GM21576 (cell line): ENCODE measurements at regions not wholly inside any gene's neighbourhood (a gene's known extent, or its start where the extent isn't known, plus 50 kb on each side); places are given as distances from the start of the nearest gene placed in this dataset.
"Not testable (repeated sequence)": the region's sequence is repeated elsewhere in the genome, so short reads cannot be mapped to it uniquely, and the experiment has no call there.

Experiments
- ATAC-seq: cut with Tn5 transposase; IDR thresholded peaks from one replicate; pipeline ENCODE4 v1.9.1; 2021; ENCODE audit warnings: mild to moderate bottlenecking, moderate library complexity; ENCODE audit not compliant: unreplicated experiment

DNA sequence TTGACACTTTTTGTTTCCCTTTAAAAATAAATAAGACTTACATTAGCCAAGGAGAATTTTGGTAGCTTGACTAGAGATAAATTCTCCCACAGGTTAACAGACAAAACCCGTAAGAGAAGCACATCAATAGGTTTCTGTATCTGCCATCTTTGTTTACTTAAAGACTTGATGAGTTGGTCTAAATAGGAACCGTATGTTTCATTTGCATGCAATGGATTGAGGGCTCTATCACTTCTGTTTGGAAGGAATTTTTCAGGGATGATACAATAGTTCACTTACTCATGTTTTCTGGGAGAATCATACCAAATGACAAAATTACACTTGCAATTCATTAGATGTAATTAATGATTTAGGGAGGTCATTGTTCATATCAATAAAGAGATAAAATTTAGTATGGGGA lies 631.5 kb upstream of the NR2F2 start:
- no peak for ATAC-seq

DNA sequence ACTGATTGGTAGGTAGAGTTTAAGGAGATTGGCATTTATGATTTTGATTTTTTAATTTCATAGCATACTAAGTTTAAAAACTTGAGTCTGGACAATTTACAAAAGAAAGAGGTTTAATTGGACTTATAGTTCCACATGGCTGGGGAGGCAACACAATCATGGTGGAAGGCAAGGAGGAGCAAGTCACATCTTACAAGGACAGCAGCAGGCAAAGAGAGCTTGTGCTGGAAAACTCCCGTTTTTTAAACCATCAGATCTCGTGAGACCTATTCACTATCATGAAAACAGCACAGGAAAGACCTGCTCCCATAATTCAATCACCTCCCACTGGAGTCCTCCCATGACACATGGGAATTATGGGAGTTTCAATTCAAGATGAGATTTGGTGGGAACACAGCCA lies 630.9 kb upstream of the NR2F2 start:
- ATAC-seq, result no peak

DNA sequence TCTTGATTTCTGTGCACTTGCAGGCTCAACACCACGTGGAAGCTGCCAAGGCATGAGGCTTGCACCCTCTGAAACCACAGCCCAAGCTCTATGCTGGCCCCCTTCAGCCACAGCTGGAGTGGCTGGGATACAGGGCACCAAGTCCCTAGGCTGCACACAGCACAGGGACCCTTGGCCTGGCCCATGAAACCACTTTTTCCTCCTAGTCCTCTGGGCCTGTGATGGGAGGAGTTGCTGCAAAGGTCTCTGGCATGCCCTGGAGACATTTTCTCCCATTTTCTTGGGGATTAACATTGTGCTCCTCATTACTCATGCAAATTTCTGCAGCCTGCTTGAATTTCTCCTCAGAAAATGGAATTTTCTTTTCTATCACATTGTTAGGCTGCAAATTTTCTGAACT lies 629.8 kb upstream of the NR2F2 start:
- not testable (repeated sequence) for ATAC-seq

DNA sequence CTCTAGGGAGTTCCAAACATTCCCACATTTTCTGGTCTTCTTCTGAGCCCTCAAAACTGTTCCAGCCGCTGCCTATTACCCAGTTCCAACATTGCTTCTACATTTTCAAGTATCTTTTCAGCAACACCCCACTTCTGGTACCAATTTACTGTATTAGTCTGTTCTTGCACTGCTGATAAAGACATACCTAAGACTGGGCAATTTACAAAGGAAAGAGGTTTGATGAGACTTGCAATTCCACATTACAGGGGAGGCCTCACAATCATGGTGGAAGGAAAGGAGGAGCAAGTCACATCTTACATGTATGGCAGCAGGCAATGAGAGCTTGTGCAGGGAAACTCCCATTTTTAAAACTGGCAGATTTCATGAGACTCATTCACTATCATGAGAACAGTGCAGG lies 629.1 kb upstream of the NR2F2 start:
- ATAC-seq, result no peak

DNA sequence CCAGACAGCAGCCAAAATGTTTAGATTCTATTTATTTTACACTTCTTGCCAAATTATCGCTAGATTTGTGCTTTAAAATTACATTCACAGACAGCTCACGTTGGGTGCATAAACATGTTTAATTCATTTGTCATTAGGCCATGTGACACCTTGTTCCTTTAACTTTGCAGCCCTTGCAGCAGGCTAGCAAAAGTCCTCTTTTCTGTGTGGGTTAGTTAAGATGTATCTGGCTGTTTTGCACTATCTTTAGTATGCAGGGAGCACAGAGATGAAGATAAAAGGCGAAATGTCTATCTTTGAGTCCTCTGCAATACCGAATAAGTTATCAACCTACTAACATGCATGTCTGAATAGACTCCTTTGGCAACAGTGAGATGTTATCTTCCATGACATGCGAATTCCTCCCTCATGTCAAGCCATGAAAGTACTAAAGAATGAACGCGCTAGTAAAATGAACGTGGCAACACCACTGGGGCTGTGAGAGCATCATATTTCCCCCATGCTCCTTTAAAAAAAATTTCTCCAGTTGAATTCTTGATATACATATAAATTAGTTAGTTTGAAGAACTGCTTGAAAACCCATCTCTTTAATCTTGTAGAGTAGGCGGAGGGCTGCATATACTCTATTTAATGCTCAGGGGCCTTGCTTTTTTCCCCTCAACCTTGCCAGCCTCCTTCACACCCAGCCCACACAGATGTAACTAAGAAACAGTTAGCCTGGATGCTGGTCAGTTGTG lies 620.4 kb upstream of the NR2F2 start:
- no peak for ATAC-seq

DNA sequence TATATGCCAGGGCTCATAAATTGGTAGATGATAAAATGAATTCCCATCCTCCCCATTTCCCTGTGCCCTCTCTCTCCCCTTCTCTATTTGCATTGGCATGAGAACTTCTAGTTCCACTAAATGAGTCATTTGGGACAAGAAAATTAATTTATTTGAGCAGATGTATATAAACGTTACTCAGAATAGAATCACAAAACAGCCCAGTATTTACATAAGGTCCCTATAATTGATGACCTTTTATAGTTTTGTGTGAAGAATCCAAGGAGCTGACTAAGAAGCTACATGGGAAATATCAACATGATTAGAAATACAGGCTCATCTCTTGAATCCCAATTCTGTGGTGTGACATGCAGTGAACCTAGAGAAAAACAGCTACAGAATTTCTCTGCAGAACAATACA lies 617.7 kb upstream of the NR2F2 start:
- no peak for ATAC-seq

DNA sequence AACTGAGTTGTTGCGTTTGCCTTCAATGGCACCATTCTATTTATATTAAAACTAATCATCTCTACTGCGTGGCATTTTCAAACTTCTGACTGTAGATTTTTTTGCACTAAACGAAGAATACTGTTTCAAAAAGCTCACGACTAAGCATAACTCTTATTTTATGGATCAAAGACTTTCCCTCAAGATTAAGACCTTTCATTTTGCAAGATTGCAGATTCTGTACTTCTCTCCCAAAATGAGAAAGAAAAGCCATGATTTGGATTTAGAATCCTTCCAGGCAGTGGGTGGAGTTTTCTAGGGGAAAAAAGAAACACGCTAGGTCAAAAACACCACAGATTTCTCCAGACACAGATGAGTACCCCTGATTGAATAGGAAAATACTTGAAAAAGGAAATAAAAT lies 617.2 kb upstream of the NR2F2 start:
- ATAC-seq, result no peak

DNA sequence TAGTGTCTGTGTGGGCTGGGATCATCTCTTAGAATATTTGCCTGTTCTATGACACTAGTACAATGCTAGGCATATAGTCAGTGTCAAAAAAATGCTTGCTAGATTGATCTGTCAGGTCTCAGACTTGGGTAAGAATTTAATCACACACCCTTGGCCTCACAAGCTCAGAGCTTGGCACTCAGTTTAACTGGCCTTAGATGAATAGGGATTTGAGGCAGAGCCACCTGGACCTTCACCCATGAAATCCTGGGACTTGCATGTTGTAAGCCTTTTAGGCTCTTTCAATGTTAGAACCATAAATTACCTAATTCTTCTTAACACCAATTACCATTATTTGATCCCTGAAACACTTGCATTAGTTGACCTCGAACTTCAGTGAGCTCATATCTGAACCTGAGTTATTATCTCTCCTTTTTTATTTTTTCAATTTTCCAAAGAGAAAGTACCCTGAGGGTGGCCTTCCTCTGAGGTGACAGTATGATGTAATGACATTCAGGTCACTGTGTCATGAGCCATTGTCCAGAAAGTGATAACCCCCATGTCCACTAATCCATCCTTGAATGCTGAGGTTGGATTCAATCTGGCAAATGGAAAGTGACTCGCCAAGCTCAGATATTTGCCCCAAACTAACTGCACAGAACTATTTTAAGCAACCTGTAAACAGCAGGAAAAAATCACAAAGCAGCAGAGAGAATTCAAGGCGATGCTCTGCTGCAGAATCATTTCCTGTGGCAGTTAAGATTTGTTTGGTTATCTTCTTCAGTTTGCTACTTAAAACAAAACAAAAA lies 615.2 kb upstream of the NR2F2 start:
- ATAC-seq, result no peak

DNA sequence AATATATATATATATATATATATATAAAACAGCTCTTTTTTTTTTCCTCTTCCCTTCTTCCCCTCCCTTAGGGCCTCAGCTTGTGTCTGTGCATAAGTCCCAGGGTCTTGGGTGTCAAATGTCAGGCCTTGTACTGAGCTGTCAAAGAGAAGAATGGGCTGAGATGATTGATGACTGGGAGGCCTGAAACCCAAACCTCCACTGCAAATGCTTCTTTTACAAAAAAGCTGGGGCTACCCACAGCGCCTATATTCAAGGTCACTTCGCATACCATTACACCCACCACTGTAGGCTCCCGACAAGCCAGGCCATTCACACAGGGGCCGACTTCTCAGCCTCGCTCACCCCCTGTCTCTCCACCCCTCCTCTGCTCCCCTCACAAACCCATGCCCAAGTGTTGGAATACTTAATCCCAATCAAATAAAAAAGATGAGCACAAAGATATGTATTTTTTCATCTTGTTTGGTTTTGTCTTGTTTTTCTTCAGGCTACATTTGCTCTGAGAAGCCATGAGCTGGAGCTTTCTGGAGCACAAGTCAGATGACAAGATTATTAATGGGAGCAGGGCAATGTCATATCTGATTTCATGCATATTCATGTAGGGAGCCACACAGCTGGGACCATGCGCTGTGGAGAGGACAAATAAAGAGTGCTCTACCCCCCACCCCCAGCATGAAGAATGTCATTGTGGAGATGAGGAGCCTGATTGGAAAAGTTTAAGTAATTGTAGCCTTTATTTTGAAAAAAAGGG lies 614.4 kb upstream of the NR2F2 start:
- no peak for ATAC-seq

DNA sequence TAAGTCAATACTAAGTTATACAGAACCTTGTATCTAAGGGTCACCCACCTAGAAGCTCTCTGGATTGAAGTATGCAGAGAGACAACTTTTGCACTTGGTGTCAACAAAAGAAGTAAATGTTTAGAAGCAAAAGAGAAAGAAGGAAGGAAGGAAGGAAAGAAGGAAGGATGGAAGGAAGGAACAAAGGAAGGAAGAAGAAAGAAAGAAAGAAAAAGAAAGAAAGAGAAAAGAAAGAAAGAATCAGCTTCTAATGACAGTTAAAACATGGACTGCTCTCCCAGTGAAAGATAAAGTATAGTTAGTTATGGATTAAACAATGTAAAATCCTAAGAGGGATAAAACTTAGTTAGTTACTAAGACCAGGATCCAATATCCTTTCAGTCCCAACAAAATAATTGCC lies 613.8 kb upstream of the NR2F2 start:
- ATAC-seq, result no peak

DNA sequence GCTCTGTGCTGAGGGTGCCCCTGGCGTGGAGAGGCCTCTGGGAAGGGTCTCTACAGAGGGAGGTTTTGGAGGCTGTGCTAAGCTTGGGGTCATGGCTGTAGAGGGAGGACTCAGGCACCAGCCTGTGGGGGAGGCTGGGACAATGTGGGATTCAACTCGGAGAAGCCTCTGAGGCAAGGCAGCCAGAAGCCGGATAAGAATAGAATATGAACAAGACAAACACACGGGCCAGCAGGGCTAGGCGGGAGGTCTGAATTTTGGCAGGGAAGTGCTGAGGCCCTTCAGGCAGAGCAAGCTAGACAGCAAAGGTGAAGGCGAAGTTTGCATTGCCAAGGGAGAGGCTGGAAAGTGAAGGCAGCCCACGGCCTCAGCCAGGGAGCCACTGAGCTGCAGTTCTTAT lies 612.1 kb upstream of the NR2F2 start:
- no peak for ATAC-seq

DNA sequence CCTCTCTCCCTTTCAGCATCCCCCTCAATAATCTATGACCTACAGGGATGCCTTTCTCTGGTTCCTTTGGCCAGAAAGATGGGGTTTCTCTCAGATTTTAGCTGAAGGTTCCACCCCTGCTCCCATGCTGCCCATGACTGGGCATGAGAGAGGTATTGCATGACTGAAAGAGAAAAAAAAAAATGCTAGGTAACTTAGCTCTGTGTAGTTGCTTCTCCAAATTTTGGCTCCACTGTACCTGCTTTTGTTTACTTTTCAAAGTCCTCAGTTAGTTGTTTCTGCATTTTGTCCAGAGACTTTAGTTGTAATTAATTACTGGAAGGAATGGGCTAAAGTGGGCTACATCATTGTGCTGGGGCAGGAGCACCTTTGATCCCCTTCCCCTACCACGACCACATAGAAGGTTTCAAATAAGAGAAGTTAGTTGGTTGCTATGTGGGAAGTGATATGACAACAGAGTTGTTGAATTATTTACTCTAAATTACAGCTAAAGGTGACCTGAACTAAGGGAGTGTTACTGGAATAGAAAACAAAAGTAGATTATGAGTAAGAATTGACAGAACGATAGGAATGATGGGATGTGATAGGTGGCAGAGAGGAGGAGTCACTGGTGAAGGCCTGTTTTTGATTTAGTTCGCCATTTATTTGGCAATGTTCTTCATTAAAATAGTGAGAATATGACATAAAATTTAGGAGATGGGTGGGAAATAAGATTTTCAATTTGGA lies 605.4 kb upstream of the NR2F2 start:
- ATAC-seq, result no peak

DNA sequence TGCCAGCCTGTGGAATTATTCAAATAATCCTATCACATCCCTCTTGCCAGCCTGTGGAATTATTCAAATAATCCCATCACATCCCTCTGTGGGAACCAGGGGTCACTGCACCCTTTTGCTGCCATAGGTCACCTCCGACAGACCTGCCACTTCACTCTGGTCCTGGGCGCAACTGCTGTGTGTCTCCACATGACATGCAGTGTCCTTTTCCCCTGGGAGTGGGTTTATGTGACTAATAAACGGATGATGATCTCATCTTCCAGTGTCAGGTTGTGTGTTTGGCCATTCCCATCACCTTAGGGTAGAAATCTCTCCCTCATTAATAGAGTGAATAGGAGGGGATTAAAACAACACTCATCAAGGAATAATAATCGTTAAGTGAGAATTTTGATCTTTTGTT lies 603.6 kb upstream of the NR2F2 start:
- no peak for ATAC-seq

DNA sequence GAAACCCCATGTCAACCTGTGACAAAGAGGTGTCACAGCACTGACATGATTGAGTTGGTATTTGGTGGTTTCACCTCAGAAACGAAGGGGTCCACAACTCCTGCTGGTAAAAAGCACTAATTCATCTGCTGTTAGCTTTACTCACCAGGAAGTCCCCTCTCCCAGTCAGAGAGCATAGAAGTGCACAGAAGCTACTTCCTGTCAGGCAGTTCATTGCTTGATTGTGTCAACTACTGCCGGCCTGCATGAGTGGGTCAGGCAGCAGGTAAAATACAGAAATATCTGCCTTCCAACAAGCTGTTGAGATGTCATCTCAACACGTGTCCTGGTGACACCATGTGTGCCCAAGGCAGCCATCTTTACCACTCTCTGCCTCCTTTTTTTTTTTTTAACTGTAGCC lies 596.6 kb upstream of the NR2F2 start:
- no peak for ATAC-seq

DNA sequence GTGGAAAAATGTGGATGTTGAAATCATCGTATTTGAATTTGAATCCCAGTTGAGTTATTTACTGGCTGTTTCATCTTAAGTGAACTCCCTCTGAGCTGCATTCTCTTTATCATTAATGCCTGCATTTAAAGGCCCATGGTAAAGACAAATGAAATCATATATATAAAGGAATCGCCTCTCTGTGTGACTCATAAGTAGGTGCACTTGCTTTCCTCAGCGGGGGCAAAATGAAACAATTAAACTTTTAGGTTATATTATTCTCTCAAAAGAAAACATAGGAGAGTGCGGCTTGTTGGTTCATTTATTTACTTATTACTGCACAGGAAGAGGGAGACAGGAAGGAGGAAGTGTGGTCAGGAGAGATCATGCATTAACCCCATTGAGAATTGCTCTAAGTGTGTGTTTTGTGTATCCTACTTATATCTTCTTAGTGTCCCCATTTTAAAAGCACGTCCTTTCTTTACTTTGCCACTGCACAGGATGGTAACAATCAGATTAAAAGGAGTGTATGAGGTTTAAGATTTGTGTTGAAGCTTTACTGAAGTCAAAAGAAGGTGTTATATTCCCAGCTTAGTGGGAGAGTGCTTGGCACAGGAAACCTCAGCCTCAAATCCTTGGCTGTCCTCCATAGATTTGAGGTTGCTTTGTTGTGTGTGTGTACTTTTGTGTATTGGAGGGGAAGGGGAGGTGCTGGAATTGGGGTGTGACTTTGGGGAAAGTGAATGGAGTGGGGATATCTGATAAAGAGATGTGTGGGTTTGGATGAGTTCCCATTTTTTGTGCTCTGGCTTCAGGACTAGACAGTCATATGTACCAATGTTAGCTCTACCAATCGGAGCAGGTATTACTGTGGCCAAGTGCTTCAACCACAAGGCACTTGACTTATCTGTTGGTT lies 595.8 kb upstream of the NR2F2 start:
- no peak for ATAC-seq

DNA sequence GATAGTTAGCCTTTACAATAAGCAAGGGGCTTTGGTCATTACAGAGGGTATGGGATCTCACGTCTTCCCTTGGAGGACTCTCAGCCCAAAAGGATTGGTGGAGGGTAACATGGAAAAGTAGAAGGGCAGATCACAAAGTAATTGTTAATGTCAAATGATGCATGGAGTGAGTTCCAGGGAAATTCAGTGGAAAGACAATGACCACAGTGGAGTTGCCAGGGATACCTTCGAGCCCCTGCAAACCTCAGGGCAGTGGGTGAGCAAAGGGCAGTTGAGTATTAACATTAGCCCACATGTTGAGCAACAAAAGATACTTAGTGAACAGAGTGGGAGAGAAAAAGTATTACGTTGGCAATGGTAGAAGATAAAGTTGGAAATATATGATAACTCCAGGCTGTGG lies 593.4 kb upstream of the NR2F2 start:
- no peak for ATAC-seq

DNA sequence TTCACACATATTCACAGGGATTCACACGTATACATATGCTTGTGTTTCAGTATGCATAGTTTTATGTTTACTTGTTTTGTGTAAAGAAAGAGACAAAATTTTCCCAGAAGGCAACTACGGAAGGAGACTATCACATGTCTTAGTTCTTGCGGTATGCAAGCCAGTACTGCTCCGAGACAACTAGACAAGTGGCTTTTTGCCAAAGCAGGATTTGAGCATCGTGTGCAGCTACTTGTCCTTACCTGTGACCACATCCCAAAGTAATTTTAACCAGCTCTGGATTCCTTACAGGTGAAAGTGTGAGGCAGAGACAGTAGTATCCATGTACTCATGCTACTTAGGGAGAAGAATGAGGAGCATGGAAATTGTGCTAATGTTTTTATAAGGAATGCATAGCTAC lies 591.4 kb upstream of the NR2F2 start:
- ATAC-seq, result no peak

DNA sequence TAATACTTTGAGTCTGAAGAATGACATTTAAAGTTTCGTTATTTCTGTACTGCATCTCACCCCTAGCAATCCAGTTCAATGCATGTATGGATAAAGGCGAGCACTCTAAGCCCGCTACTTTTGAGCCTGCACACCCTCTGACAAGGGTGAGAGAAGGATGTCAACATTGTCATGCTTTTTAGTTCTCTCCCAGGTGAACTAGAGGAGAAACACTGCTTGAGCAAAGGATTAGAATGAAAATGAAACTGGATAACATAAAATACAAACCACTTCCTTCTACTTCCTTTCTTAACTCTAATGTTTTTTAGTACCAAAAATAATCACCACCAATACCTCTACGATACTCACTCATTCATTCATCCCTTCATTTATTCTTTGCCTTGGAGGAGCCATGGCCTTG lies 588.7 kb upstream of the NR2F2 start:
- no peak for ATAC-seq

DNA sequence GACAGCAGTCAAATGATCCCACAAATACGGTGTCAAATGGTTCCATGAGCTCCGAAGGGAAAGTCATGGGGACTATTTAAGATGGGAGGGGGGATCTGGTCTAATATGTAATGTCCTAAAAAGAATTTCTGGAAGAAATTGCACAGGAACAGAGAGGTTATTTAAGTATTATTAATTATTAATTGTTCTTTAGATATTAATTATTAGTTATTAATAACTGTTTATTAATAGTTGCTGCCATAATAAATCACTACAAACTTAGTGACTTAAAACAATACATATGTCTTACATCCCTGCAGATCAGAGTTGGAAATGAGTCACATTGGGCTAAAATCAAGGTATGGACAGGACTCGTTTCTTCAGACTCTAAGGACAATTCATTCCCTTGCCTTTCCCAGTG lies 588.2 kb upstream of the NR2F2 start:
- no peak for ATAC-seq

DNA sequence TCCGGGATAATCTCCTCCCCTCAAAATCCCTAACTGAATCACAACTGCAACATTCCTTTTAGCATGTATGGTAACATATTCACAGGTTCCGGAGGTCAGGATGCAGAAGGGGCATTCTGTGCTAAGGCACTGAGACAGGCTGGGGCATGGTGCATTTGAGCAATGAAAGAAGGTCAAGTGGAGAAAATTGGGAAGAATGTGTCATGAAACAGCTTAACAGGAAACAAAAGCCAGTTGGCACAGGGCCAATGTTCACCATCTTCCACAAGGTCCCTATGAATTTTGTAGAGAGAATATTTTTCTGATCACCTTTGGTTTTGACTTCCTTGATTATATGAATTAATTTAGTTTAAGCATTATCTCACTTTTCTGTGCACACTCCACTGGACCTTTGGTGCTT lies 587.7 kb upstream of the NR2F2 start:
- no peak for ATAC-seq
